Stimulated activated naive B cell treated with anti-CD40 and anti-IgM and Interleukin-4, amounts not matched to agents 10 μg/mL and 1 μg/mL and 100 μg/mL, for 72 hours (primary cell): ENCODE measurements at regions not wholly inside any gene's neighbourhood (a gene's known extent, or its start where the extent isn't known, plus 50 kb on each side); places are given as distances from the start of the nearest gene placed in this dataset.

Source experiments
- ATAC-seq, 2 donors: fragments of 150-1000 bp; cut with Tn5 transposase; replicated peaks; 2 replicates each; pipeline ENCODE4 v1.10.0; 2021; ENCODE audit warnings: moderate library complexity in 1 of 2
- DNase-seq: peaks from one replicate; pipeline ENCODE4 v3.0.0; 2021
- H3K27ac Mint-ChIP-seq: one replicate; pipeline ENCODE4 v1.8.0; 2022; ENCODE audit warnings: mild to moderate bottlenecking, mixed read lengths
- H3K27me3 Mint-ChIP-seq, 2 donors: one replicate each; pipeline ENCODE4 v1.8.0; 2022; ENCODE audit warnings: mixed read lengths in 2 of 2
- H3K36me3 Mint-ChIP-seq, 2 donors: one replicate each; pipeline ENCODE4 v1.8.0; 2022; ENCODE audit warnings: mixed read lengths in 2 of 2, mild to moderate bottlenecking in 1 of 2
- H3K4me1 Mint-ChIP-seq, 2 donors: one replicate each; pipeline ENCODE4 v1.8.0; 2022; ENCODE audit warnings: mixed read lengths in 2 of 2, mild to moderate bottlenecking in 1 of 2
- H3K4me3 Mint-ChIP-seq, 2 donors: one replicate each; pipeline ENCODE4 v1.8.0; 2022; ENCODE audit warnings: mild to moderate bottlenecking in 2 of 2, mixed read lengths in 2 of 2, moderate library complexity in 1 of 2
- H3K9me3 Mint-ChIP-seq, 2 donors: one replicate each; pipeline ENCODE4 v1.8.0; 2022; ENCODE audit warnings: mixed read lengths in 2 of 2, mild to moderate bottlenecking in 1 of 2

GRCh38 chr11:134822897-134823296 is 410.9 kb upstream of the B3GAT1 start:
- Mint-ChIP-seq H3K9me3 (no peaks in the 10 kb centered on the region), H3K27me3 (peaks cover 22 to 23% of the 10 kb centered on the region in 2 donors), H3K27ac (no peak overlapping the region), H3K4me1 (no peaks in the 10 kb centered on the region), H3K4me3 (no peak overlapping the region), H3K36me3 (no peaks in the 10 kb centered on the region)
- DNase-seq, result no peak
- no peak for ATAC-seq

GRCh38 chr11:134821422-134821821 is 409.4 kb upstream of the B3GAT1 start:
- H3K27ac Mint-ChIP-seq, result no peak overlapping the region
- DNase-seq, result no peak
- no peak overlapping the region for H3K4me3 Mint-ChIP-seq
- H3K4me1 Mint-ChIP-seq, result no peaks in the 10 kb centered on the region
- H3K36me3 Mint-ChIP-seq, result no peaks in the 10 kb centered on the region
- ATAC-seq, result no peak
- no peaks in the 10 kb centered on the region for H3K9me3 Mint-ChIP-seq
- H3K27me3 Mint-ChIP-seq, result peaks cover 22 to 23% of the 10 kb centered on the region in 2 donors

- H3K36me3 Mint-ChIP-seq, result no peaks in the 10 kb centered on the region
- H3K27me3 Mint-ChIP-seq, result peaks cover 20 to 21% of the 10 kb centered on the region in 2 donors
- no peak for DNase-seq
- H3K4me1 Mint-ChIP-seq, result no peaks in the 10 kb centered on the region
- H3K9me3 Mint-ChIP-seq, result no peaks in the 10 kb centered on the region
- H3K27ac Mint-ChIP-seq, result no peak overlapping the region
- ATAC-seq, result no peak
- H3K4me3 Mint-ChIP-seq, result no peak overlapping the region
These were observed 407.0 kb upstream of the B3GAT1 start for GRCh38 chr11:134819041-134819440.

DNA sequence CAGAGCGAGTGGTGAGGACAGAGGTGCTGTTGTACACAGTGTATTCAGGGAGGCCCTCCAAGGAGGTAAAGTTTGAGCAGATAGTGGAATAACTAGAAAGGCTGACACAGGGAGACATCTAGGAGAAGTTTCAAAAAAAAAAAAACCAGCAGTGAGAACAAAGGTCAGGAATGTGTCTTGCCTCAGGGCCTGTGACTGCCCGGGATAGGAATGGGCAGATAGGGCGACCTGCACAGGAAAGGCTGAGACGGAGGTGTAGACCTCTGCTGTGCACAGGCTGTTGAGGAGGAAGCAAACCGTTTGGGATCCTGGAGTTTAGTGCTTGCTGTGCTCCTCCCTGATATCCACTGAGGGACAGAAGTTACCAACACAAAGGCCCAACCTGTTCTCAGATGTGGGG is 406.5 kb upstream of the B3GAT1 start:
- Mint-ChIP-seq H3K27me3 (peaks cover 16% of the 10 kb centered on the region in 2 donors), H3K4me3 (no peak overlapping the region), H3K4me1 (no peaks in the 10 kb centered on the region), H3K36me3 (no peaks in the 10 kb centered on the region), H3K9me3 (no peaks in the 10 kb centered on the region), H3K27ac (no peak overlapping the region)
- no peak for ATAC-seq
- DNase-seq, result no peak

DNA sequence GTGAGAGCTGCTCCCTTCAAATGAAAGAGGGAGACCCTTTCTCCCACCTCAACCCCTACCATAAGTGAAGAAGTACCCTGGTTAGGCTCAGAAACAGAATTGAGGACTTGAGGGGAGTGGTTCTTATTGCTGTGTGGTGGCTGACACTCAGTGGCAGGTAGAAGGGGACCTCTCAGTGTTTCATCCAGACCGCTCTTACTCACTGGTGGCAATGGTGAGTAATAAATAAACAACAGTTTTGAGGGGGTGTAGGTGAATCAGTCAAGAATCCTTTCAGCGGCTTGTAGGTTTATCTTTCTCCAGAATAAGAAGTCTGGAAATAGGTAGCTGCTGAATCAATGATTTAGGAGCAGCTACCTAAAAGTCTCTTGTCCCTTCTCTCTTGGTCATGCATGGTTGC is 403.4 kb upstream of the B3GAT1 start:
- Mint-ChIP-seq H3K27ac (no peak overlapping the region), H3K4me3 (no peak overlapping the region), H3K9me3 (no peaks in the 10 kb centered on the region), H3K27me3 (peaks cover 16% of the 10 kb centered on the region in 2 donors), H3K4me1 (no peaks in the 10 kb centered on the region), H3K36me3 (no peaks in the 10 kb centered on the region)
- DNase-seq (no peak), ATAC-seq (no peak)

DNA sequence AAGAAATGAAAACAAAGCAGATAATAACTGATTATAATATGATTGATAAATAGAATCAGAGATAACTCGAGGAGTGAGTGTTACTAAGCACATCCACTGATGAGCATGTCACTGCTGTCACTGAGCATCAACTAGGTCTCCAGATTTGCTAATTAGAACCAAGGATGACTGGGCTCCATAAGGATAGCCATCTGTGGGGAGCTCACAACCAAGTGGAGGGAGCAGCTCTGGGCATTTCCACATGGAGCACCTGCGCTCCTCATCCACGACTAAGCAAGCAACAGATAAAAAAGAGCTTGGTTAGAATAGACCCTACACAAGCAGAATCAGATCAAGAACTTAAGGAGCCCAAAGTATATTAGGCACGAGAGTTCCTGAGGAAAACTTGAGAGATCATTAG is 396.0 kb upstream of the B3GAT1 start:
- no peaks in the 10 kb centered on the region for H3K4me1 Mint-ChIP-seq
- H3K9me3 Mint-ChIP-seq, result no peaks in the 10 kb centered on the region
- peaks cover 0 to 6% of the 10 kb centered on the region in 2 donors for H3K27me3 Mint-ChIP-seq
- ATAC-seq, result no peak
- no peak overlapping the region for H3K4me3 Mint-ChIP-seq
- no peaks in the 10 kb centered on the region for H3K36me3 Mint-ChIP-seq
- H3K27ac Mint-ChIP-seq, result no peak overlapping the region
- no peak for DNase-seq

- Mint-ChIP-seq H3K36me3 (no peaks in the 10 kb centered on the region), H3K4me3 (no peak overlapping the region), H3K27me3 (peaks cover 9 to 31% of the 10 kb centered on the region in 2 donors), H3K4me1 (no peaks in the 10 kb centered on the region), H3K27ac (no peak overlapping the region), H3K9me3 (no peaks in the 10 kb centered on the region)
- no peak for DNase-seq
- ATAC-seq, result no peak
These were observed 390.6 kb upstream of the B3GAT1 start for GRCh38 chr11:134802598-134802997.

DNA sequence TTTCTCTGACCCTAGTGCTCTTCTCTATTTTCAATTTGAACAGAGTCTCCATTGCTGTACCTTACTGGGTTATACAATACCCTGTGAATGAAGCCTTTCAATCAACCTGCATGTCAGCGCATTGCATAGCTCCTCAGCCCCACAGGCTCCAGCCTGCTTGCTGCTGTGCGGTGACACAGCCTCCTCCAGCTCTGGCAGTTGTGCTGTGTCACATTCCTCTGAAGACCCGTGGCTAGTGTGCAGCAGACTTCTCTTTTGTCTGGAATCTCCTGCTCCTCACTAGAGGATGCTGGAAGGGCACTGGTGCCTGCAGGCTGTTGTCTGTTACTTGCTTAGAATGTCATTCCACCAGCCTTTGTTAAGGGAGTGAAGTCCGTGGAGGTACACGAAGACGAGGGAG is 390.1 kb upstream of the B3GAT1 start:
- no peaks in the 10 kb centered on the region for H3K9me3 Mint-ChIP-seq
- DNase-seq (no peak), ATAC-seq (no peak)
- H3K27ac Mint-ChIP-seq, result no peak overlapping the region
- H3K4me3 Mint-ChIP-seq, result no peak overlapping the region
- H3K4me1 Mint-ChIP-seq, result no peaks in the 10 kb centered on the region
- H3K36me3 Mint-ChIP-seq, result no peaks in the 10 kb centered on the region
- peaks cover 9 to 31% of the 10 kb centered on the region in 2 donors for H3K27me3 Mint-ChIP-seq

DNA sequence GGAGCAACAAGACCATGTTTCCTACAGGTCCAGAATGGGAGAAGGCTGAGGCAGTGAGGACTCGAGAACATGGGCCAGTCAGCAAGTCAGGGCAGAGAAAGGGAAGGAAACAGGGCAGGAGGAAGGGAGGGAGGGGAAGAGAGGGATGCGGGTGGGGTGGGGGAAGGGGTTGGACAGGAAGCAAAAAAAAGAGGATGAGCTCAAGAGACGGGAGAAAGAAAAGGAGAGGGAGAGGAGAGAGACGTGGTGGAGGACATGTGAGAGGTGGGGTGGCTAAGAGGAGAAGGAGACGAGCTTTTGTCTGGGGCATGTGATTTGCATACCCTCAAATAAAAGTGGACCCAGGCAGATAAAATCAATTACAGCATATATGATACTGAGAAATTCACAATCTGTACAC is 389.5 kb upstream of the B3GAT1 start:
- peaks cover 9 to 31% of the 10 kb centered on the region in 2 donors for H3K27me3 Mint-ChIP-seq
- H3K27ac Mint-ChIP-seq, result no peak overlapping the region
- no peak overlapping the region for H3K4me3 Mint-ChIP-seq
- DNase-seq (no peak), ATAC-seq (no peak)
- no peaks in the 10 kb centered on the region for H3K9me3 Mint-ChIP-seq
- H3K4me1 Mint-ChIP-seq, result no peaks in the 10 kb centered on the region
- H3K36me3 Mint-ChIP-seq, result no peaks in the 10 kb centered on the region

GRCh38 chr11:134800826-134801225 is 388.8 kb upstream of the B3GAT1 start:
- no peak for ATAC-seq
- Mint-ChIP-seq H3K4me3 (no peak overlapping the region), H3K9me3 (peaks cover 0 to under 1% of the 10 kb centered on the region in 2 donors), H3K4me1 (no peaks in the 10 kb centered on the region), H3K27ac (no peak overlapping the region), H3K36me3 (no peaks in the 10 kb centered on the region), H3K27me3 (peaks cover 9 to 31% of the 10 kb centered on the region in 2 donors)
- no peak for DNase-seq

DNA sequence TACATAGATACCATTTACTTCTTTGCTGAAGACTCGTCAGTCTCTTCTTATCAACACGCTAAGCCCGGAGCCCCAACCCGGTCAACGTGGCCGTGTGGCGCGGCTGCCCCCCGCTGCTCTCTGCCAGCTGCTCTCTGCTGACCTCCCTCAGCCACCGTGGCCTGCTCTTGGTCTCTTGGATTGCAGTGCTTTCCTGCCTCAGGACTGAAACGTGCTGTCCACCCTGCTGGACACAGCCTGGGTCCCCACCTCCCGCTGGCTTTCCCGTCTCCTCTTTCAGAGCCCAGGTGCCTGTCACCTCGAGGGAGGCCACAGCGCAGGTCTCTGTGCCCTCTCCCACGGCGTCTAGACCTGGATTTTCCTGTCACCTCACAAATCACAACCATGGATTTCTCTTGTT is 388.1 kb upstream of the B3GAT1 start:
- peaks cover 0 to 2% of the 10 kb centered on the region in 2 donors for H3K9me3 Mint-ChIP-seq
- ATAC-seq (no peak), DNase-seq (no peak)
- no peaks in the 10 kb centered on the region for H3K36me3 Mint-ChIP-seq
- no peaks in the 10 kb centered on the region for H3K4me1 Mint-ChIP-seq
- no peak overlapping the region for H3K27ac Mint-ChIP-seq
- no peak overlapping the region for H3K4me3 Mint-ChIP-seq
- H3K27me3 Mint-ChIP-seq, result peaks cover 9 to 29% of the 10 kb centered on the region in 2 donors

- Mint-ChIP-seq H3K27ac (no peak overlapping the region), H3K27me3 (peaks cover 9 to 25% of the 10 kb centered on the region in 2 donors), H3K4me3 (no peak overlapping the region), H3K4me1 (no peaks in the 10 kb centered on the region), H3K9me3 (peaks cover 0 to 2% of the 10 kb centered on the region in 2 donors), H3K36me3 (no peaks in the 10 kb centered on the region)
- no peak for DNase-seq
- ATAC-seq, result no peak
These were observed 387.3 kb upstream of the B3GAT1 start for GRCh38 chr11:134799386-134799785.

DNA sequence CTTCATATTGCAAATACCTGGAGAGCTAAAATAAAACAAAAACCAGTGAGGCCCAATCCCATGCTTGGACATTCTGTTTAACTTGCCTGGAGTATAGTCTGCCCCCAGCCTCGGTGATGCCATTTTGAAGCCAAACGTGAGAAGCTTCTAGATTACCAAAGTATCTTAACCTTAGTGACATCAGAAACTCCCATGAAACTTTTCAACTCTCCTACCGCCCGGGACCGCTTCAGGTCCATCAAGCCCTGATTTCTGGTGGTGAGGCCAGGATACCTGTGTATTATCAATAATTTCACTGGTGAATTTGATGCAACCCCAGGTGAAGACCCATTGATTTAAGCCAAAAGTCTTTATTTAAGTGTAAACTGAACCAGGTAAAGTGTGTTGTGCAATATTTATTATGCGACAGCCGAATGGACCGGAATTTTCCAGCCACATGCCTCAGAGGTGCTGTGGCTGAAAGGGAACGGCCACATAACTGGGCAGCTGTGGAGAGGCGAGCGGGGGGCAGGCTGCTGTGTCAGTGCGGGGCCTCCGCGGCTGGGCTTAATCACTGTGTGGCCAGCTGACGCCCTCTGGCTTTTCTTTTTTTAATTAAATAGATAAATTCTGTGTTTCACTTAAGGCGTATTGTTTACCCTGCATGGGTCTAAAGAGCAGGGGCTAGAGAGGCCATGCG is 385.5 kb upstream of the B3GAT1 start:
- H3K4me1 Mint-ChIP-seq, result no peaks in the 10 kb centered on the region
- H3K36me3 Mint-ChIP-seq, result no peaks in the 10 kb centered on the region
- ATAC-seq (no peak), DNase-seq (no peak)
- H3K27me3 Mint-ChIP-seq, result peaks cover 9 to 25% of the 10 kb centered on the region in 2 donors
- H3K27ac Mint-ChIP-seq, result no peak overlapping the region
- peaks cover 0 to 2% of the 10 kb centered on the region in 2 donors for H3K9me3 Mint-ChIP-seq
- H3K4me3 Mint-ChIP-seq, result no peak overlapping the region

DNA sequence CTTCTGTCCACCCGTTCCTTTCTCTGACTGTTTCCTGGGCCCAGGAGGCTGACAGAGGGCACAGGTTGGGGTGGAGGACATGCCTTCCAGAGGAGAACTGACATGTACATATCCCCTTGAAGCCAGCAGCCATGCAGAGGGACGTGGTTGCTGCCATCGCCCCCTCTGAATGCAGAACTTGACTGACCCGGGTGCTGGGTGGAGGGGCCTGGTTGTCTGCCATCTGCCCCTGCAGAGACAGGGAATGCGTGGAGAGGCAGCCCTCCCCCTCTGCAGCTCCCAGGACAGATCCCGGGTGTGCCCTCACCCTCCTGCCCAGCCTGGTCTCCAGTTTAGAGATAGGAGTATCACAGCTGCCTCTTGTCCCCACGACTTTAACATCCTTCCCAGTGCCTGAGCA is 383.0 kb upstream of the B3GAT1 start:
- DNase-seq (no peak), ATAC-seq (no peak)
- no peak overlapping the region for H3K4me3 Mint-ChIP-seq
- peaks cover 0 to 2% of the 10 kb centered on the region in 2 donors for H3K9me3 Mint-ChIP-seq
- H3K27me3 Mint-ChIP-seq, result peaks cover 0 to 6% of the 10 kb centered on the region in 2 donors
- H3K4me1 Mint-ChIP-seq, result no peaks in the 10 kb centered on the region
- no peaks in the 10 kb centered on the region for H3K36me3 Mint-ChIP-seq
- H3K27ac Mint-ChIP-seq, result no peak overlapping the region

DNA sequence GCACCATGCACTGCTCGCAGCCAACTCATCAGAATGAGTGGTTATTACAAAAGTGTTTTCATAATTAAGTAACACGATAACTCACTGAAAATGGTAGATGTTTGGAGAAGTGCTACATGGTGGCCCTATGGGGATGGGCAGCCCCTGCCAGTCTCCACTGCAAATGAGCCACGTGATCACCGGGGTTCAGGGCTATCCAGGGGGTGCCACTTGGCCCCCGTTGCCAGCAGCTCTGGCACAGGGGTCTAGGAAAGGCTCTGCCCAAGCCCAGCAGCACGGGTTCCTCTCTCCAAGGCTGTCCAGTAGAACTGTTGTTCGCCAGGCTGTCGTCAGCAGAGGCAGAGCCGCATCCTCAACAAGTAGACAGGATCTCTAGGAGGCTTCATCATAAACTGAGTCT is 382.1 kb upstream of the B3GAT1 start:
- Mint-ChIP-seq H3K36me3 (no peaks in the 10 kb centered on the region), H3K4me1 (no peaks in the 10 kb centered on the region), H3K4me3 (no peak overlapping the region), H3K9me3 (peaks cover 0 to 2% of the 10 kb centered on the region in 2 donors), H3K27me3 (peaks cover 0 to 4% of the 10 kb centered on the region in 2 donors), H3K27ac (no peak overlapping the region)
- DNase-seq (no peak), ATAC-seq (no peak)
